GM21723 (cell line): ENCODE measurements at regions not wholly inside any gene's neighbourhood (a gene's known extent, or its start where the extent isn't known, plus 50 kb on each side); places are given as distances from the start of the nearest gene placed in this dataset.
"Not testable (repeated sequence)": the region's sequence is repeated elsewhere in the genome, so short reads cannot be mapped to it uniquely, and the experiment has no call there.

Experiments
- ATAC-seq: cut with Tn5 transposase; IDR thresholded peaks from one replicate; pipeline ENCODE4 v1.9.1; 2021; ENCODE audit warnings: mild to moderate bottlenecking, moderate library complexity; ENCODE audit not compliant: unreplicated experiment

DNA sequence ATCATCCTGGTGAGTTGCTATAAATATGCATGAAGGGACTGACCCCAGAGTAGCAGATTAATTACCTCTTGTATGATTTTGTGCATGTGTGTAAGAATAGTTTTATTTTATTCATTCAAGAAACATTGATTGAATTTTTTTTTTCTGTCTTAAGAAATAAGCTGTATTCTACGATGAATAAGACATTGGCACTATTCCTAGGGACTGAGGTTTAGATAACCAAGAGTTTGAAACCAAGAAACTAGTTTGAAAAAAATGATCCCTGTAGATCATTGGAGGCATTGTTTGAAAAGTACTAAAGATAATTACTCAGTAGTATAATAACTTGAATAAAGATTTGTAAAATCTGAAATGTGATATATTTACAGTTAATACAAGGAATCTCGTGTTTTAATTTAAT is 1086.9 kb downstream of the PCDH7 start:
- no peak for ATAC-seq

DNA sequence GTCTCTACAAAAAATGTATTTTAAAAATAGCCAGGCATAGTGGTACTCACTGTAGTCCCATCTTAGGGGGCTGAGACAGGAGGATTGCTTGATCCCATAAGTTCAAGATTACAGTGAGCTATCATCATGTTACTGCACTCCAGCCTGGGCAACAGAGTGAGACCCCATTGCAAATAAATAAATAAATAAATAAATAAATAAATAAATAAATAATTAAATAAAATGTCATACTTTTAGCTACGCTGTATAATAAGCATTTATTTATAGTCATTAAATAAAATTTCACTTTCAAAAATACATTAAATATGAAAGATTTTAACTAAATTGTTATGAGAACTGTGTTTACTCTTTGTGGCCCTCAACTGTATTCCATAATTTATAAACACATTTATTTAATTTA is 1124.2 kb downstream of the PCDH7 start:
- no peak for ATAC-seq

DNA sequence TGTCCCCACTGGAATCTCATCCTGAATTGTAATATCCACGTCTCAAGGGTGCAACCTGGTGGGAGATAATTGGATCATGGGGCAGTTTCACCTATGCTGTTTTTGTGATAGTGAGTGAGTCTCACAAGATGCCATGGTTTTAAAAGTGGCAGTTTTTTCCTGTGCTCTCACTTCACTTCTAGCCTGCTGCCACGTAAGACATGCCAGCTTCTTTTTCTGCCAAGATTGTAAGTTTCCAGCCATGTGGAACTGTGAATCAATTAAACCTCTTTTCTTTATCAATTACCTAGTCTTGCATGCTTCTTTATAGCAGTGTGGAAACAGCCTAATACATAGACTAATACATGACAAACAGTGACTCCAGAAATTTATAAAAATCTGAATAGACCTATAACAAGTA is 1131.8 kb downstream of the PCDH7 start:
- ATAC-seq, result no peak

DNA sequence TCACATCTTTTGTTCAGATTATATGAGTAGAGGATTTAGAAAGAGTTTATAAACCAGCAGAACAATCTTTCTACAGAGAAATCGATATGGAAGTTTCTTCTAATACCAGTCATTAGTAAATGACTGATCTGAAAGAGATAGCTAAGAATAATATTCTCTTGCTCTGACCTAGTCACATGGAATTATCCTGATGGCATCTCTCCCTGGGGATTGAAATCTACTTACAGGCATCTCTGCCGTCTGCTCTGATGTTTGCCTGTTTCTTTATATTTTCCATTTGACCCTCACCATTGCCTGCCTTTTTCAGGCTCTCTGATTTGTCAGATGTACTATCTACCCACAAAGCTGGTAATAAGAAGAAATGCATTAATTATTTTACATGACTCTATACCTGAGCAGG is 1157.3 kb downstream of the PCDH7 start:
- no peak for ATAC-seq

DNA sequence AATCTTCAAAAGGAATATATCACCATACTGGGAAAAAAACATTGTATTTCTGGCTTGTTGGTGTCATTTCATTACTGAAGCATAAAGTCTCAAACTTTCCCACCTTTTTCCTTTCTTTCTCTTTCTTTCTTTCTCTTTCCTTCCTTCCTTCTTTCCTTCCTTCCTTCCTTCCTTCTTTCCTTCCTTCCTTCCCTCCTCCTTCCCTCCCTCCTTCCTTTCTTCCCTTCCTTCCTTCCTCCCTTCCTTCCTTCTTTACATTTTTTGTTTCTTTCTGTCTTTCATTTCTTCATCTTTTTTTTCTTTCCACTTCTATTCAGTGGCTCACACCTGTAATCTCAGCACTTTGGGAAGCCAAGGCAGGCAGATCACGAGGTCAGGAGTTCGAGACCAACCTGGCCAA is 1160.7 kb downstream of the PCDH7 start:
- not testable (repeated sequence) for ATAC-seq

DNA sequence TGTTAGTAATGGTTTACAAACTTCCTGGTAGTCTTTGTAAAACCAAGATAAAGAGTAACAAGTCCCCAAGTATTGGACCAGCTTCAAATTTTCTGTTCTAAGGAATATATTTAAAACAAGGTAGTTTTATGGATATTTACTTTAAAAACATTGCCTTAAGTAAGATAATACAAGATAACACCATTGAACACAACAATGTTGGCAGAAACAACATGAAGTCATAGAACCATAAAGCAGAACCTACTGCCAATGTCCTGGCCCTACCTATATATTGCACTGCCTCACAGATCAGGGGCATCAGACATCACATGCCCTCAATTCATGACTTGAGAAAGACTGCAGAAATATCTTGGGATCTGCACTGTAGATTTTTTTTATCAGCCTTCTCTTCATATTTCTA is 1176.2 kb downstream of the PCDH7 start:
- no peak for ATAC-seq

DNA sequence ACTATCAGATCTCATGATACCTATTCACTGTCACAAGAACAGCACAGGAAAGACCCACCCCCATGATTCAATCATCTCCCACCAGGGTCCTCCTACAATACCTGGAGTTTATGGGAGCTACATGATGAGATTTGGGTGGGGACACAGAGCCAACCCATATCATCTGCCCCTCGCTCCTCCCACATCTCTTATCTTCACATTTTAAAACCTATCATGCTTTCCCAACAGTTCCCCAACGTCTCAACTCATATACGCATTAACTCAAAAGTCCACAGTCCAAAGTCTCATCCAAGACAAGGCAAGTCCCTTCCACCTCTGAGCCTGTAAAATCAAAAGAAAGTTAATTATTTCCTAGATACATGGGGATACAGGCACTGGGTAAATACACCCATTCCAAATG is 1185.2 kb downstream of the PCDH7 start:
- ATAC-seq, result no peak

DNA sequence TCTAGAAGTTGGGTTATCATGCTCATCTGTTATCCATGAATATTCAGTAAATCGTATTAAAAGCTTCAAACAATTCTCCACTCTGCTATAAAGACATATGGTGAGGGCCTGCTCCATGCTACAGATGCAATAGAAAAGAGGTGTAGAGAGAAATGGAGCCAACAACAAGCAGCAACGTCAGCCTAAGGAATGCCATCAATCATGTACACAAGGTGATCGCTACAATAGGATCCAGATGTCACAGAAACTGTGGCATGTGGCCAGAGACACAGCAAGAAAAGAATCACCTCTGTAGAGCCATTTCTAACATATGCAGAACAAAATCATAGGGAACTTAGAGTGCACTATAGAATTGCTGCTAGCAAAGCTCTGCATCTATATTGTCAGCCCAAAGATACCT is 1188.1 kb downstream of the PCDH7 start:
- ATAC-seq, result no peak

DNA sequence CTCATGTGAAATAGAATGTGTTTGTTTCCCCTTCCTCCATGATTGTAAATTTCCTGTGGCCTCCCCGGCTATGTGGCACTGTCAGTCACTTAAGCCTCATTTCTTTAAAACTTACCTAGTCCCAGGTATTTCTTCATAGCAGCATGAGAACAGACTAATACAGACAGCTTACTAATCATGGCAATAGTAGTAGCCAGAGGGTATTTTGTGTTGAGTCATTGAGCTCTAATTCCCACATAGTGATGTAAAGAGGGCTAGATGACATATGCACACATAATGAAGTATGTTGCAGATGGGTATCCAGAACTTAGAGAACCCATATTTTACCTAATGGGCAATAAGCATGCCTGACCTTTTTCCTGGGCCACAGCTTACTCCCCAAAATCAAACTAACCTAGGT is 1197.2 kb downstream of the PCDH7 start:
- no peak for ATAC-seq

DNA sequence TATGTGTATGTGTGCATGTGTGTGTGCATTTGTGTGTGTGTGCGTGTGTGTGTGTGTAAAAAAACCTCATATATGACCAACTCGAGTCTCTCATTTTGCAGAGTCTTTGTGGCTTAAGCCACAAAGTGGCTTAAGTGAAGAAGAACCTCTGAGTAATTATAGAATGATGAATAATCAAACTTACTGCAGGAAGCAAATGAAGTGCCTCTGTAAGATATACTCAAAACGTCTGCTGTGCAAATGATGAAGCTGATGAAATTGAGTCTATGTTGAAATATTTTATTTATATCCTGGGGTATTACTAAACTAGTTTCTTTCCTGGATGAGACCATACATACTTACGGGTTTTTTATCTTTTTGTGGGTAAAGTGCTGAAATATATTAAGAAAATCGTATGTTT is 1198.7 kb downstream of the PCDH7 start:
- ATAC-seq, result no peak

DNA sequence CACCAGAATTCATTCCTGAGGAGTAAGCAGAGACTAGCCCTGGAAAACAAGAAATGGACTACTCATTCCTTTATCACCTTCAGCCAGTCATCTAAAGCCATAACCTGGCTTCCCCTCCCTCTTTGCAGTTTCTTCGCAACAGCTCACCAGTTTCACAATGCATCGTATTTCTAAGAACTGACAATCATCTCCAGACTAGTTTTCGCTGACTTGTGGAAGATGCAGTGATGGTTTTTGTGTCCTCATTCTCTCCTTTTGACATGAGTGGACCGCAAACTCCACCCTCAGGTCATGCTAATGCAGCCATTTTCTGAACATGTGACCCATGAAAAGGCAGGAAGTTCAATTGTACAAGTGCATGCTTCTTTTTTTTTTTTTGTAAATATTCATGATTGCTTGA is 1203.5 kb downstream of the PCDH7 start:
- ATAC-seq, result no peak

DNA sequence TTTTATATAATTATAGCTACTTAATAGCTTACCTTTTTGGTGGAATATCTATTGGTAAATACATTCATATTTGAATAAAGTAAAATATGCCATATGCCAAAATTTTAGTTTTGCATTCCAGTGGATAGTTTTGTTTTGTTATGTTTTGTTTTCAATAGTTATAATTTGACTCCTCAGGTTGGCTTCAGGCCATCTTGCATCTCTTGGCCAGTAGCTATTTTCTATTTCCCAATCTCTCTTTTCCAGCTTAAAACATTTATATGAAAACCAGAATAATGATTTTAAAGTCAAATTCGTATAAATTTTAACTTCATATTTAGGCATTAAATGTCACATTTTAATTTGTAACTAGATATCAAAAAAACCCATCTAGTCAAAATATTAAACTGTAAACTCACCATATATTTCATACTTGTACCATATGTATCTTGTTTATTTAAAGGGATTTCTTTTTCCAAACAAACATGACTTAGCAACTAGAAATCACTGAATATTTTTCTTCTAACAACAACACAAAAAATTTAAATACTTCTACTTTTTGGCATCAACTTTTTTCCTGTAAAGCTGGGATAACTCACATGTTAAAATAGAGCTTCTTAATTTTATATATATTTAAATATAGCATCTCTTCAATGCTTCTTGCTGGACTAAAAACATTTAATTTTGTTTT is 1209.6 kb downstream of the PCDH7 start:
- no peak for ATAC-seq

DNA sequence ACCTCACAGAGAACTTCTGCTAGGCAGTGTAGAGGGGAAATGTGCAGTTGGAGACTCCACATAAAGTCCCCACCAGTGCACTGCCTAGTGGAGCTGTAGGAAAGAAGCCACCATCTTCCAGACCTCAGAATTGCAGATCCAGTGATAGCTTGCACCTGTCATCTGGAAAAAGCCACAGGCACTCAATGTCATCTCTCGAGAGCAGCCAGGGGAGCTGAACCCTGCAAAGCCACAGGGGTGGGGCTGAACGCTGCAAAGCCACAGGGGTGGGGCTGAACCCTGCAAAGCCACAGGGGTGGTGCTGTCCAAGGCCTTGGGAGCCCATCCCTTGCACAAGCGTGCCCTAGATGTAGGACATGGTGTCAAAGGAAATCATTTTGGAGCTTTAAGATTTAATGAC is 1226.3 kb downstream of the PCDH7 start:
- ATAC-seq, result no peak

DNA sequence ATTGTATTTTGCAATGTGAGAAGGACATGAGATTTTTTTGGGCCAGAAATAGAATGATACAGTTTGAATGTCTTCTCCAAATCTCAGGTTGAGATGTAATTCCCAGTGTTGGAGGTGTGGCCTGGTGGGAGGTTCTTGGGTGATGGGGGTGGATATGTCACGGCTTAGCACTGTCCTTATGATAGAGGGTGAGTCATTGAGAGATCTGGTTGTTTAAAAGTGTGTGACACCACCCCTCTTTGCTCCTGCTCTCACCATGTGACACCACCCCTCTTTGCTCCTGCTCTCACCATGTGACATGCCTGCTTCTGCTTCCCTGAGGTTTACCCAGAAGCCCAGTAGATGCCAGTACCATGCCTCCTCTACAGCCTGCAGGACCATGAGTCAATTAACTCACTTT is 1226.9 kb downstream of the PCDH7 start:
- ATAC-seq, result no peak

DNA sequence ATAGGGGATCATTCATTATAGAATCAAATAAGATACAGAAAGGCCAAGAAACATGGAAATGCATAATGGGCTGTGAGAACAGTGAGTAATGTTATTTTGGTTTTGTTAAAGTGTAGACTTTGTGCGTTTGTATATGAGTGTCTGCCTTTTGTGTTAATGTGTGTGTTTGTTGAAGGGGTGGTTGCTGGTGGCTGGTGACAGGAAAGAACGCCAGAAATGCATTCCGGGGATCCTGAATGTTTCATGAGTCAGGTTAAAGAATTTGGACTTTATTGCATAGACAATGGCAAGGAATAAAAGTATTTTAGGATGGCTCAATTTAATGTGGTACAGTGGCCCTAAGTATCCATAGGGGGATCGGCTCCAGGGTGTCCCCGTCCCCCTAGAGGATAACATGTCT is 1228.9 kb downstream of the PCDH7 start:
- no peak for ATAC-seq

DNA sequence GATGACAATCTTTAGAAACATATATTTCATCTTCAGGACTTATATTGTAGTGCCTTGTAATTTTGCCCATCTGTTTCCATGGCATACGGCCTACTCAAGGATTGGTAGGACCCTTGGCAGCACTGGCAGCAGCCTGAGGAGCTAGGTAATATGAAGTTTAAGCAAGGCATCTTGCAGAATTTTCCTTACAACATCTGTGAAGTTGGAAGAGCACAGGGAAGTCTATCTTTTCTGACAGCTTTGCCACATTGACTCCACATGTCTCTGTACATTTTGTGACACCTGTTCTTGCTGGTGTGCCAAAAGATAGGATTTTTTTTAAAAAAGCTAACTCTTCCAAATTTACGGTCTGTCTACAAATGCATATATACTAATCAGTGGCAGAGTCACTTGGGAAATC is 1235.2 kb downstream of the PCDH7 start:
- ATAC-seq, result no peak

DNA sequence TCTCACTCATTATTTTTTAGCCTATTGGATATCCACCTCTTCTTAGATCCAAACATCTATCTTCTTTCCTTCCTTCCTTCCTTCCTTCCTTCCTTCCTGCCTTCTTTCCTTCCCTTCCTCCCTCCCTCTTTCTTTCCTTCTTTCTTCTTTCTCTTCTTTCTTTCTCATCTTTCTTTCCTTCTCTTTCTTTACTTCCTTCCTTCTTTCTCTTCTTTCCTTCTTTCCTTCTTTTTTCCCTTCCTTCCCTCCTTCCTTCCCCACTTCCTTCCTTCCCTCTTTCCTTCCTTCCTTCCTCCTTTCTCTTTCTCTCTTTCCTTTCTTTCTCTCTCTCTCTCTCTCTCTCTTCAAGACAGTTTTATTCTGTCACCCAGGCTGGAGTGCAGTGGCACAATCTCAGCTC is 1239.8 kb downstream of the PCDH7 start:
- ATAC-seq, result no peak

DNA sequence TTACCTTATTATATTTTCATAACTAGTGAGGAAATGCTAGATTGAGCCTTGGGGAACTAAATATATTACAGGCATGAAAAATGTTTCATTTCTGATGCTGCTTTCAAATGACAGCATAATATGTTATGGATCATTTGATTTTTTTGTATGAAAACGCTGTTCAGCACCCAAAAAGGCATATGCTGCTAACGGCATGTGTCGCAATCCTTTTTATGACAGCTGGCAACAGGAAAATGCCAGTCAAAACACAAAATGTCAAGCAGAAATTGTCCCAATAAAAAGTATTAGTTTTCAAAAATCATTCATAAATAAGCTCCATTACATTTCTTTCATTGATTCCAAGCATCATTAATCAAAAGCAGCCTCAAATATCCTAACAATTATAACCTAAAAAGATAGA is 1244.5 kb downstream of the PCDH7 start:
- ATAC-seq, result no peak

DNA sequence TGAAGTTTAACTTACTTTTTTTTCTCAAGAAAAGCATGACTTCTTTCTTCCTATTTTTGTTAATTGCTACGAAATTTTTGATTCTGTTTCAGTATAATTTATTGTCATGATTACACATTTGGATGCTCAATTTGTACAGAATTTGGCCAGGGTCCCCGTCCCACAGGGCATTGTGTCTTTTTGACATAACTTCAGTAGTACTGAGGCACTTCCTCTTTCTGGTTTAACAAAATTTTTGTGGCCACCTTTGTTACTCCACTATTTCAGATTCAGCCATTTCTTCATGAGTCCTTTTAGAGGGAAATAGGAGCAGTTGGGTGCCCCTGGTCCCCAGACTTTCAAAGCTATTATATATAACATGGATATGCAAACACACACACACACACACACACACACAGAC is 1248.7 kb downstream of the PCDH7 start:
- no peak for ATAC-seq

DNA sequence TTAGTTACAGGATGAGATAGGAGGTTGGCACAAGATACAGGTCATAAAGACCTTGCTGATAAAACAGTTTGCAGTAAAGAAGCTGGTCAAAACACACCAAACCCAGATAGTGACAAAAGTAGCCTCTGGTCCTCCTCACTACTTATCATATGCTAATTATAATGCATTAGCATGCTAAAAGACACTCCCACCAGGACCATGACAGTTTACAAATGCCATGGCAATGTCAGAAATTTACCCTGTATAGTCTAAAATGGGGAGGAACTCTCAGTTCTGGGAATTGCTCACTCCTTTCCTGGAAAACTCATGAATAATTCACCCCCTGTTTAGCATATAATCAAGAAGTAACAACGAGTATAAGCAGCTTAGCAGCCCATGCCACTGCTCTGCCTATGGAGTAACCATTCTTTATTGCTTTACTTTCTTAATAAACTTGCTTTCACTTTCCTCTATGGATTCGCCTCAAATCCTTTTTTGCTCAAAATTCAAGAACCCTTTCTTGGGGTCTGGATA is 1254.4 kb downstream of the PCDH7 start:
- no peak for ATAC-seq

DNA sequence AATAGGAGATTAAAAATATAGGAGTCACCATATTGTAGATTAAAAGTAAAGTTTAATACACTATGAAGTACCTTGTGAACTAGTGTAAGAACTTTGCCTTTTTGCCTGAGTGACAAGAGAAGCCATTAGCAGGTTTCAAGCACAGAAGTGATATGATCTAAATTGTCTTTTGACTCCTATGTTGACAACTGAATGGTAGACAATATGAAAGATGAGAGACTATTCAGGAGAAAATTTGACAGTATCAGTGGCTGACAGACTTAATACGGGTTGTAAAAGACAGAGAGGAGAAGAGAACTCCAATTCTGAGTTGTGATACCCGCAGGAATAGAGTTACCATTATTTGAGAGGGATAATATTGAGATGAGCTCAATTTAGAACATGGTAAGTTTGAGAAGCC is 1259.8 kb downstream of the PCDH7 start:
- ATAC-seq, result no peak

DNA sequence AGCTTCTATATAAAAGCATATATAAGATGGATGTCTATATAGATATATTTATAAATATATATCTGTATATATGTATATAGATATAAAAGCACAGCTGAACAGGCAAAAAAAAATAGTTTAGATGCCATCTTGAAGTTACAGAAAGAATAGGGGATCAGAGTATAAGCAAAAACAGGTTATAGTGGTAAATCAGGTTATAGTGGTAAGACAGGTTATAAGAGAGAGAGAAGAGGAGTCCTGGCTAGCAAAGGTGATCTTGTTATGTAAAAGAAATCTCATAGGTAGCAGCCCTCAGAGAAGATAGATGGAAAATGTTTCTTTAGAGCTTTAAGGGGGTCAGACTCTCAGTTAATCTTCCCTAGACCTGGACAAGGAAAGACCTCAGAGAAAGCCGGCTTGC is 1263.1 kb downstream of the PCDH7 start:
- ATAC-seq, result no peak

DNA sequence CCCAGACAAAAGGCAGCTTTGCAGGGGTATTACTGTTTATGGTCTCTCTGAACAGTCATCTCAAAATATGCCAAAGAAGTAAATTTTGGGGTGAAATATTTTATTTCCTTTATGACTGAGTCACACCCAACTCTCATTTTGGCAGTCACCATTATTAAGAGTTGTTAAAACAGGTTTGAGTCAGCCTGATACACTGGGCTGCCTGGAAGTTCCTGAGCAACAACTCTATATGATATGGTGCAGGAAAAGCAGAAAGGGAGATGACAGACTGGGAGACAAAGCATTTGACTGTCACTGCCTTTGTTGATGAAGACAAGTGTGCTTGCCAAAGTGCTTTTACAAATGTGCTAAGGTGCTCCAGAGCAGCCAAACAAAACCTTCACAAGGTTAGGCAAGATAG is 1263.5 kb downstream of the PCDH7 start:
- ATAC-seq, result no peak
